WTC11 (cell line): ENCODE measurements at regions not wholly inside any gene's neighbourhood (a gene's known extent, or its start where the extent isn't known, plus 50 kb on each side); places are given as distances from the start of the nearest gene placed in this dataset.

Source experiments
- ATF3 ChIP-seq: sonication (generic); formaldehyde crosslinking; conservative IDR thresholded peaks from 2 replicates; pipeline ENCODE4 v1.8.1; 2022; ENCODE audit warnings: mild to moderate bottlenecking, missing genetic modification reagents
- CTCF ChIP-seq: fragments of 200-600 bp; IDR thresholded peaks from 2 replicates; pipeline ENCODE4 v1.8.0; 2022; ENCODE audit warnings: antibody characterized with exemption
- EMX1 ChIP-seq: fragments of 250-450 bp; sonication (Bioruptor Pico); IDR thresholded peaks from 2 replicates; pipeline ENCODE4 v1.8.0; 2021; ENCODE audit warnings: mild to moderate bottlenecking
- FOXJ3 ChIP-seq: sonication (generic); formaldehyde crosslinking; IDR thresholded peaks from 2 replicates; pipeline ENCODE4 v1.9.0; 2021; ENCODE audit warnings: missing genetic modification reagents, mild to moderate bottlenecking, borderline replicate concordance
- FOXP4 ChIP-seq: sonication (generic); formaldehyde crosslinking; IDR thresholded peaks from 2 replicates; pipeline ENCODE4 v1.8.0; 2022; ENCODE audit warnings: mild to moderate bottlenecking, missing genetic modification reagents
- KAT7 ChIP-seq: sonication (generic); formaldehyde crosslinking; IDR thresholded peaks from 2 replicates; pipeline ENCODE4 v1.8.1; 2023; ENCODE audit warnings: missing genetic modification reagents, mild to moderate bottlenecking, borderline replicate concordance
- NFYB ChIP-seq: sonication (generic); formaldehyde crosslinking; conservative IDR thresholded peaks from 2 replicates; pipeline ENCODE4 v1.8.0; 2022; ENCODE audit warnings: low read depth, missing genetic modification reagents
- NR1H2 ChIP-seq: sonication (generic); formaldehyde crosslinking; IDR thresholded peaks from 2 replicates; pipeline ENCODE4 v1.9.0; 2021; ENCODE audit warnings: mild to moderate bottlenecking, moderate library complexity, missing genetic modification reagents
- OVOL2 ChIP-seq: fragments of 250-450 bp; sonication (Bioruptor Pico); IDR thresholded peaks from 2 replicates; pipeline ENCODE4 v1.9.0; 2021; ENCODE audit warnings: mild to moderate bottlenecking, borderline replicate concordance
- TEAD4 ChIP-seq: sonication (generic); formaldehyde crosslinking; IDR thresholded peaks from 2 replicates; pipeline ENCODE4 v1.8.0; 2022; ENCODE audit warnings: mild to moderate bottlenecking, missing genetic modification reagents
- USF2 ChIP-seq: sonication (generic); formaldehyde crosslinking; IDR thresholded peaks from 2 replicates; pipeline ENCODE4 v1.8.1; 2023; ENCODE audit warnings: mild to moderate bottlenecking, missing genetic modification reagents, moderate library complexity
- ZNF281 ChIP-seq: sonication (generic); formaldehyde crosslinking; IDR thresholded peaks from 2 replicates; pipeline ENCODE4 v1.8.0; 2023; ENCODE audit warnings: mild to moderate bottlenecking, missing genetic modification reagents
- ZNF396 ChIP-seq: fragments of 250-450 bp; sonication (Bioruptor Pico); IDR thresholded peaks from 2 replicates; pipeline ENCODE4 v1.8.0; 2021; ENCODE audit warnings: mild to moderate bottlenecking, moderate library complexity, borderline replicate concordance

- TF ChIP-seq CTCF: no peak
- TF ChIP-seq FOXP4 (CRISPR knock-in tag): no peak
- TF ChIP-seq OVOL2: no peak
- no peak for TF ChIP-seq FOXJ3 (CRISPR knock-in tag)
- TF ChIP-seq ATF3 (CRISPR knock-in tag): no peak
- no peak for TF ChIP-seq ZNF396 (CRISPR knock-in tag)
- TF ChIP-seq EMX1 (CRISPR knock-in tag): no peak
- no peak for TF ChIP-seq USF2
- no peak for TF ChIP-seq ZNF281 (CRISPR knock-in tag)
- no peak for TF ChIP-seq KAT7 (CRISPR knock-in tag)
- no peak for TF ChIP-seq NFYB (CRISPR knock-in tag)
- TF ChIP-seq TEAD4: no peak
- TF ChIP-seq NR1H2 (CRISPR knock-in tag): no peak
Observed at GRCh38 chr1:104706631-104707147, 957.0 kb downstream of the AMY1C start.
